HepG2 (cell line): ENCODE measurements at regions not wholly inside any gene's neighbourhood (a gene's known extent, or its start where the extent isn't known, plus 50 kb on each side); places are given as distances from the start of the nearest gene placed in this dataset.

Experiments used
- BHLHE40 ChIP-seq: IDR thresholded peaks from 2 replicates; pipeline ENCODE4 v1.6.1; 2011; ENCODE audit warnings: low read length, improper control_type of control experiment
- DMAP1 ChIP-seq: IDR thresholded peaks from 2 replicates; pipeline ENCODE4 v1.6.1; 2016
- MAFK ChIP-seq, 2 experiments: IDR thresholded peaks in 1 of 2; conservative IDR thresholded peaks in 1 of 2; 2 replicates each; pipeline ENCODE4 v1.6.1; 2011; ENCODE audit warnings: improper control_type of control experiment in 2 of 2, low read length in 2 of 2
- RAD21 ChIP-seq: fragments of 450-650 bp; formaldehyde crosslinking; IDR thresholded peaks from 2 replicates; pipeline ENCODE4 v1.5.0; 2020; ENCODE audit warnings: mild to moderate bottlenecking
- SMC3 ChIP-seq: IDR thresholded peaks from 2 replicates; pipeline ENCODE4 v1.6.1; 2011; ENCODE audit warnings: low read length, improper control_type of control experiment
- XRCC5 ChIP-seq: fragments of 200-400 bp; formaldehyde crosslinking; optimal IDR thresholded peaks from 2 replicates; pipeline ENCODE3; 2017; ENCODE audit warnings: mild to moderate bottlenecking, low read length
- TF ChIP-seq, protein P1 (sequence below), 2 experiments: sonication (generic) in 1 of 2; formaldehyde crosslinking in 1 of 2; IDR thresholded peaks; 2 replicates each; pipeline versions ENCODE4 v1.5.1 to v1.6.1; 2011 to 2020; ENCODE audit warnings: borderline replicate concordance in 1 of 2, low read depth in 1 of 2, low read length in 1 of 2, mild to moderate bottlenecking in 1 of 2, missing genetic modification reagents in 1 of 2, moderate library complexity in 1 of 2

DNA sequence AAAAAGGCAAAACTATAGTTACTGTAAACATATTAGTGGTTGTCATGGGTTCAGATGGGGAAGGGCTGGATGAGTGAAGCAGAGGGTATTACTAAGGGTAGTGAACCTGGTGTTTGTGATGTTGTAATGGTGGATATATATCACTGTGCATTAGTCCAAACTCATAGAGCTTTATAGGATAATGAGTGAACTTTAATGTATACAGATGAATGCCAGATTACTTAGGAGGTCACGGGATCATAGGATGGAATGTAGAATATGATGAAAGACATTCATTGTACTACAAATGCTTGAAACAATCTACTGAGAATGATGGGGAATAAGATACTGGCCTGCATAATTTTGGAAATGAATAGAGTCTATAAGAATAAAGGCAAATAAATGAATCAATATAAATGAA, 226.7 kb upstream of the ZNF804A start:
- no peak for TF ChIP-seq DMAP1 (CRISPR knock-in tag)
- no peak for TF ChIP-seq RAD21
- no peak for TF ChIP-seq SMC3
- TF ChIP-seq MAFK (conservative IDR thresholded peaks at IDR 0.05 in 1 of 2, IDR thresholded peaks at IDR 0.05 in 1 of 2; ENCODE audit: low read length in 2 of 2), result no peak
- TF ChIP-seq, protein P1, sequence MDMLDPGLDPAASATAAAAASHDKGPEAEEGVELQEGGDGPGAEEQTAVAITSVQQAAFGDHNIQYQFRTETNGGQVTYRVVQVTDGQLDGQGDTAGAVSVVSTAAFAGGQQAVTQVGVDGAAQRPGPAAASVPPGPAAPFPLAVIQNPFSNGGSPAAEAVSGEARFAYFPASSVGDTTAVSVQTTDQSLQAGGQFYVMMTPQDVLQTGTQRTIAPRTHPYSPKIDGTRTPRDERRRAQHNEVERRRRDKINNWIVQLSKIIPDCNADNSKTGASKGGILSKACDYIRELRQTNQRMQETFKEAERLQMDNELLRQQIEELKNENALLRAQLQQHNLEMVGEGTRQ (IDR thresholded peaks at IDR 0.05; ENCODE audit: low read depth, low read length), result no peak
- TF ChIP-seq, protein P1 (CRISPR knock-in tag; IDR thresholded peaks at IDR 0.05; ENCODE audit: borderline replicate concordance), result no peak
- TF ChIP-seq XRCC5, result no peak
- TF ChIP-seq BHLHE40, result no peak
